Fibroblast of lung (primary cell): ENCODE measurements at regions not wholly inside any gene's neighbourhood (a gene's known extent, or its start where the extent isn't known, plus 50 kb on each side); places are given as distances from the start of the nearest gene placed in this dataset.

Experiments
- DNase-seq, 2 donors: peaks; one replicate each; pipeline versions ENCODE4 v3.0.0 to v3.0.0-alpha.2; 2010; ENCODE audit warnings: low read depth in 2 of 2
- H2AFZ ChIP-seq: 2 replicates; pipeline ENCODE4 v1.5.1; 2012; ENCODE audit warnings: low read length, control low read depth, inconsistent platforms
- H3K27ac ChIP-seq: 2 replicates; pipeline ENCODE4 v1.5.1; 2011; ENCODE audit warnings: low read length, control low read depth; ENCODE audit not compliant: insufficient read depth
- H3K27me3 ChIP-seq: 2 replicates; pipeline ENCODE4 v1.5.1; 2011; ENCODE audit warnings: mild to moderate bottlenecking, low read length; ENCODE audit not compliant: control insufficient read depth, insufficient read depth
- H3K36me3 ChIP-seq: 2 replicates; pipeline ENCODE4 v1.5.1; 2011; ENCODE audit warnings: low read length; ENCODE audit not compliant: control insufficient read depth, insufficient read depth
- H3K4me1 ChIP-seq: 2 replicates; pipeline ENCODE4 v1.5.1; 2011; ENCODE audit warnings: low read length; ENCODE audit not compliant: control insufficient read depth, insufficient read depth; ENCODE audit errors: extremely low read depth
- H3K4me2 ChIP-seq: 2 replicates; pipeline ENCODE4 v1.5.1; 2011; ENCODE audit warnings: low read length, control low read depth; ENCODE audit not compliant: insufficient read depth; ENCODE audit errors: extremely low read depth
- H3K4me3 ChIP-seq, 4 experiments: fragments of 200-600 bp in 1 of 4; sonication (generic) in 1 of 4; replicated peaks in 1 of 4; 2 replicates each; pipeline ENCODE4 v1.5.1; 2011 to 2016; ENCODE audit warnings: low read length in 4 of 4, low read depth in 3 of 4, mild to moderate bottlenecking in 3 of 4, control low read depth in 2 of 4, inconsistent platforms in 1 of 4, mixed read lengths in 1 of 4; ENCODE audit not compliant: insufficient read depth in 1 of 4; ENCODE audit errors: control extremely low read depth in 1 of 4
- H3K79me2 ChIP-seq: 2 replicates; pipeline ENCODE4 v1.5.1; 2012; ENCODE audit warnings: mild to moderate bottlenecking, low read length, inconsistent platforms; ENCODE audit not compliant: control insufficient read depth, insufficient read depth
- H3K9ac ChIP-seq: 2 replicates; pipeline ENCODE4 v1.5.1; 2011; ENCODE audit warnings: mild to moderate bottlenecking, low read length, control low read depth; ENCODE audit not compliant: insufficient read depth
- H3K9me3 ChIP-seq: 2 replicates; pipeline ENCODE4 v1.5.1; 2012; ENCODE audit warnings: low read depth, low read length; ENCODE audit not compliant: control insufficient read depth, insufficient read depth
- H4K20me1 ChIP-seq: 2 replicates; pipeline ENCODE4 v1.5.1; 2011; ENCODE audit warnings: low read length; ENCODE audit not compliant: control insufficient read depth, insufficient read depth; ENCODE audit errors: extremely low read depth
- CTCF ChIP-seq, 2 donors: IDR thresholded peaks in 1 of 2; conservative IDR thresholded peaks in 1 of 2; 1 replicate in 1 of 2; 2 replicates in 1 of 2; pipeline ENCODE4 v1.5.1; 2011 to 2012; ENCODE audit warnings: low read length in 2 of 2, control low read depth in 1 of 2, inconsistent platforms in 1 of 2, low read depth in 1 of 2, mild to moderate bottlenecking in 1 of 2
- EZH2 ChIP-seq: IDR thresholded peaks from 2 replicates; pipeline ENCODE4 v1.5.1; 2012; ENCODE audit warnings: low read length, control low read depth, mild to moderate bottlenecking; ENCODE audit errors: missing control alignments

- H2AFZ ChIP-seq: no peak overlapping the region
- H3K4me3 ChIP-seq: no peak overlapping the region
- no peaks in the 10 kb centered on the region for H3K9me3 ChIP-seq
- no peak for TF ChIP-seq CTCF (conservative IDR thresholded peaks at IDR 0.05 in 1 of 2, IDR thresholded peaks at IDR 0.05 in 1 of 2; ENCODE audit: low read depth in 1 of 2, low read length in 2 of 2)
- H4K20me1 ChIP-seq: no peaks in the 10 kb centered on the region
- no peak overlapping the region for H3K27ac ChIP-seq
- H3K4me2 ChIP-seq: no peak overlapping the region
- no peak for DNase-seq
- H3K9ac ChIP-seq: no peak overlapping the region
- no peaks in the 10 kb centered on the region for H3K36me3 ChIP-seq
- H3K27me3 ChIP-seq: no peaks in the 10 kb centered on the region
- no peaks in the 10 kb centered on the region for H3K79me2 ChIP-seq
- no peaks in the 10 kb centered on the region for H3K4me1 ChIP-seq
Measured at GRCh38 chr13:109604894-109605293, 181.5 kb downstream of the IRS2 start.

GRCh38 chr13:109602356-109602755, 184.0 kb downstream of the IRS2 start:
- Histone ChIP-seq H3K27me3 (no peaks in the 10 kb centered on the region), H2AFZ (no peak overlapping the region), H3K79me2 (no peaks in the 10 kb centered on the region), H4K20me1 (no peaks in the 10 kb centered on the region), H3K36me3 (no peaks in the 10 kb centered on the region), H3K9ac (no peak overlapping the region), H3K27ac (no peak overlapping the region), H3K9me3 (no peaks in the 10 kb centered on the region), H3K4me3 (no peak overlapping the region), H3K4me2 (no peak overlapping the region), H3K4me1 (no peaks in the 10 kb centered on the region)
- TF ChIP-seq EZH2 (no peak), CTCF (conservative IDR thresholded peaks at IDR 0.05 in 1 of 2, IDR thresholded peaks at IDR 0.05 in 1 of 2; ENCODE audit: low read depth in 1 of 2, low read length in 2 of 2) (no peak)
- peak in 1 of 2 donors; percentile 9 for DNase-seq

- Histone ChIP-seq H3K4me3 (no peak overlapping the region), H4K20me1 (no peaks in the 10 kb centered on the region), H3K27ac (no peak overlapping the region), H3K36me3 (no peaks in the 10 kb centered on the region), H3K4me2 (no peak overlapping the region), H3K4me1 (no peaks in the 10 kb centered on the region), H3K27me3 (no peaks in the 10 kb centered on the region), H2AFZ (no peak overlapping the region), H3K9me3 (no peaks in the 10 kb centered on the region), H3K9ac (no peak overlapping the region), H3K79me2 (no peaks in the 10 kb centered on the region)
- TF ChIP-seq CTCF (conservative IDR thresholded peaks at IDR 0.05 in 1 of 2, IDR thresholded peaks at IDR 0.05 in 1 of 2; ENCODE audit: low read depth in 1 of 2, low read length in 2 of 2): no peak
- TF ChIP-seq EZH2: no peak
- no peak for DNase-seq
Measured at GRCh38 chr13:109599901-109600657, 186.3 kb downstream of the IRS2 start.
